ENCODE measurements at regions not wholly inside any gene's neighbourhood (a gene's known extent, or its start where the extent isn't known, plus 50 kb on each side); places are given as distances from the start of the nearest gene placed in this dataset.
A peak's percentile ranks its signal among the peaks of the same experiment; 100 is the strongest.
"Not testable (repeated sequence)": the region's sequence is repeated elsewhere in the genome, so short reads cannot be mapped to it uniquely, and the experiment has no call there.

- not testable (repeated sequence) for ATAC-seq; H3K4me3 Mint-ChIP-seq; DNase-seq (ENCODE audit: low spot score in 2 of 2); H3K9me3 Mint-ChIP-seq; H3K27ac Mint-ChIP-seq; H3K4me1 Mint-ChIP-seq; H3K36me3 Mint-ChIP-seq
Observed at GRCh38 chr16:88185976-88186888, 196.5 kb upstream of the ZNF469 start.

DNA sequence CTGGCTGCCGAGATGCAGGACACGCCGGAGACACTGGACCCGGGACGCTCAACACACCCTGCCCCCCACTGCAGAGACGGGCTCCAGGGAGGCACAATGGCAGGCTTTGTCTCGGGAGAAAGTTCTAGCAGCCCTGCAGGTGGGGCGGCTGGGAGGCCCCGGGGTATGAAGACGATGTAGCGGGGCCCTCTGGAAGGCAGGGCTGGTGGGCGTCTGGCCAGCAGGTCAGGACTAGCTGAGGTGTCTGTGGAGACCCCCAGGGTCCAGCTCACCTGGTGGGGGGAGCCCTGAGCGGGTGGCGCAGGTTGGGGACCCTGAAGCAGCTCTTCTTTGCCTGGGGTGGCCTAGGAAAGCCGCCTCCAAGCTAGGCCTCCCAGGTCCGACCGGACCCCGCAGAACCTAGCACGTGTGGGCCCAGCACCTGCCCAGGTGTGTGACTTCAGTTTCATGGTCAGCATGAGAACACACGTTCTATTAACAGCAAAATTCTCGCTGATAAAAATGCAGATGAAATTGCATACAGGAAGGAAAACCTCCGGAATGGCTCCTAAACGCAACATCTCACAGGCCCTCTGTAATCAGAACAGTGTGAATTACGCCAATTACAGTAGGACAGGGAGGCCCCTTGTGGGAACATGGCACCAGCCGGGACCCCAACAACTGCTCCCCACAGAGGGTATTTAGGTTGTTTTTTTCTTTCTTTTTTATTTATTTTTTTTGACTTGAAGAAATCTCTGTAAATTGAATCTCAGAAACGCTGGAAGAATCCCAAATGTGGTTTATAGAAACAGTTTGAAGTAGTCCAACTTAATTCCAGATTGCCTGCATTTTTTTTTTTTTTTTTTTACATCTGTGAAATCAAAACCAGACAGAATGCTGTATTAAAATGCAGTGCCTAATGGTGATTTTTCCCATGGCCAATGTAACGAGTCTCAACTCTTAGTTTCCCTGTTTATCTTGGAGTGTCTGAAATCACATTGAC, 195.6 kb upstream of the ZNF469 start:
- H3K27ac Mint-ChIP-seq; H3K4me1 Mint-ChIP-seq; H3K36me3 Mint-ChIP-seq; DNase-seq (ENCODE audit: low spot score in 2 of 2); H3K9me3 Mint-ChIP-seq; H3K4me3 Mint-ChIP-seq; ATAC-seq: not testable (repeated sequence)

DNA sequence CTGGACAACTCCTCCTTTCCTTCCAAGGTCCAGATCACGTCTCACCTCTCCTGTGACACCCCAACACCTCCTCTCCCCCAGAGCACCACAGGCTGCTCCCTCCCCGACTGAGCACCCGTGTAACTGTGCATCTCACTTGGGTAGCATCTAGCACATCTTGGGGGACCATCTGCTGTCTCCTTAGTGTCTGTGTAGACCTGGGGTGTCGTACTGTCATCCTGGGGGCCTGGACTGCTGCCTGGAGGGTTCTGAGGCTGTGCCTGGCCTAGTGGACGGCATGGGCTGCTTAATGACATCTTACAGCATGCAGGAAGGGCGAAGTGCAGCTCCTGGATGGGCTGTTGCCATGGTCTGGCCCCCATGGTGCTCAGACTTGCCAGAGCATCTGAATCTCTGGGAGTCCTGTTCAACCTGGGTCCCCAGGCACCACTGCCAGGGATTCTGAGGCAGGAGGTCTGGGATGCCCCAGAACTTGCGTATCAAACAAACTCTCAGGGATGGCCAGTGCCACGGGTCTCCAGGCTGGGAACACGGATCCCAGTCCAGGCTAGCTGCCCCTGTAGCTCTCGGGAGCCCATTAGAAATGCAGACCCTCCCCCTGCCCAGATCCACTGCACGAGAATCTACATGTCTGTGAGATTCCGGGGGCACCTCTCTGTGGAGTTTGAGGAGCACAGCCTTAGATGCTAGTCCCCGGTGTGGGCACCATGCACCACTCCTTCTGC, 194.4 kb upstream of the ZNF469 start:
- not testable (repeated sequence) for H3K36me3 Mint-ChIP-seq; ATAC-seq; H3K4me1 Mint-ChIP-seq; H3K9me3 Mint-ChIP-seq; H3K27ac Mint-ChIP-seq; DNase-seq (ENCODE audit: low spot score in 2 of 2); H3K4me3 Mint-ChIP-seq

GRCh38 chr16:88190592-88191095, 192.1 kb upstream of the ZNF469 start:
- H3K4me3 Mint-ChIP-seq; H3K27ac Mint-ChIP-seq; ATAC-seq; H3K9me3 Mint-ChIP-seq; H3K36me3 Mint-ChIP-seq; H3K4me1 Mint-ChIP-seq; DNase-seq (ENCODE audit: low spot score in 2 of 2): not testable (repeated sequence)

- not testable (repeated sequence) for ATAC-seq
Observed at GRCh38 chr16:88191168-88191567, 191.6 kb upstream of the ZNF469 start.

GRCh38 chr16:88192601-88193000, 190.2 kb upstream of the ZNF469 start:
- peaks cover 8% of the 10 kb centered on the region for H3K36me3 Mint-ChIP-seq
- H3K27ac Mint-ChIP-seq, result peak overlapping the region; percentile 1
- ATAC-seq (peak; percentile 11), DNase-seq (ENCODE audit: low spot score in 2 of 2) (peak in 1 of 2 donors; percentile 35)
- peaks cover 7% of the 10 kb centered on the region for H3K4me1 Mint-ChIP-seq
- no peak overlapping the region for H3K4me3 Mint-ChIP-seq
- peaks cover 4% of the 10 kb centered on the region for H3K9me3 Mint-ChIP-seq

More at GRCh38 chr16:88191168-88191567, 191.6 kb upstream of the ZNF469 start:
- H3K36me3 Mint-ChIP-seq; H3K4me1 Mint-ChIP-seq; H3K4me3 Mint-ChIP-seq; H3K9me3 Mint-ChIP-seq; DNase-seq (ENCODE audit: low spot score in 2 of 2); H3K27ac Mint-ChIP-seq: not testable (repeated sequence)

DNA sequence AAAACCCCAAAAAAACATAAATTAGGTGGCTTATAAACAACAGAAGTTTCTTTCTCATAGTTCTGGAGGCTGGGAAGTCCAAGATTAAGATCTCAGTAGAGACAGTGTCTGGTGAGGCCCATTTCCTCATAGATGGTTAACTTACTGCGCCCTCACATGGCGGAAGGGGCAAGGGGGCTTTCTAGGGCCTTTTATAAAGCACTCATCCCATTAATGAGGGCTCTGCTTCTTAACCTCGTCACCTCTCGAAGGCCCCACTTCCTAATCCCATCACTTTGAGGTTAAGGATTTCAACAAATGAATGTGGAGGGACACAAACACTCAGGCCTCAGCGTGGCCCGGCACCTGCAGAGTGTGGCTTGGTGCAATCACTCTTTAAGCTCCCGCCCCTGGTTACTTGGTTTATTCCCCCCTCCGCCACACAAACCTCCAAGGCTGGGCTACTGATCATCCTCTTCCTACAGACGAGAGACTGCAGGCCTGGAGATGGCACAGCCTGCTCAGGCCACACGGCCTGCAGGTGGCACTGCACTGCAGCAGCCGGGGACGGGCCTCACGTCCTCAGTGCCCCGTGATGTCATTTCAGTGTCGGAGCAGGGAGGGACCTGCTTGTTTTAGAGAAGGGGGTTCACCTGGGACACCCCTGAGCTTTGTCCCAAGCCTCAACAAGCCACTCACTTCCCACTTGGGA, 188.9 kb upstream of the ZNF469 start:
- peak; percentile 86 for ATAC-seq
- not testable (repeated sequence) for H3K9me3 Mint-ChIP-seq, H3K4me1 Mint-ChIP-seq, H3K36me3 Mint-ChIP-seq, H3K27ac Mint-ChIP-seq, H3K4me3 Mint-ChIP-seq
- peak; percentile 30 to 58 for DNase-seq (ENCODE audit: low spot score in 2 of 2)

DNA sequence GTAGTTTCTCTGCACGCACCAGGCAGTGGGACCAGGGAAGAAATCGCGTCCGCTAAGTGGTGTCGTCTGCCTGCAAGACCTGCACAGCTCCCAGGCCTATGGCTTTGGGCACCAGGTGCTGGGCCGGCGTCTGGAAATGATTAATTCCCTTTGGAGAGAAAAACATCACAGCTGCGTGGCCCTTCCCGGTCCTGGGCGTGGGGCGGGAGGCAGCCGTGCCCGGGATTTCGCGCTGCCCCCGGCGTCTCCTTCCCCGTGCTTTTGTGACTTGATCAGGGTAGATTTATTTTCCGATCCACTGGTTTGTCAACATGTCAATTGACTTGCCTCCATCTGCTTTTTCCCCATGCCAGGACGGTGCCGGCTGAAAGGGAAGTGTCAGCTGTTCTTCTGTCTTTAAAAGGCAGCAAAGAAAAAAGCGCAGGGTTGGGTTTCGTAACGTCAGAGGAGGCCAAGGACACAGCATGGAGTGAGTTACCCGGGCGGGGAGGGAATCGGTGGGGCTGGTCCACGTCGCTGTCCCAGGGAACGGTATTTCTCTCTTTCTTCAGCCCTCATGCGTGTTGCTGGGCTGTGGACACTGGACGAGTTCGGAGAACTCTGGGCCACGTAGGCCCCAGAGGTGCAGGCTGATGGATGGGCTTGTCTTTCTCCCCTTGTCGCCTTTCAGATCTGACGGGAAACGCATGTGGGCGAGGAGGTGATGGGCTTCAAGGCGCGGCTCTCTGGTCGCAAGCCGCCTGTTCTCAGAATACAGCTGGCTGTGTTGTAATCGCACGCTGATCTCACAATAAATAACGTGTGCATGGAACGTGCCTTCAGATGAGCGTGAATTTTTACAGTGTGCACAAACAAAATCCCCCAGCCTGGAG, 188.1 kb upstream of the ZNF469 start:
- Mint-ChIP-seq H3K4me3 (no peak overlapping the region), H3K27ac (no peak overlapping the region), H3K36me3 (peaks cover 8% of the 10 kb centered on the region), H3K9me3 (peaks cover 4% of the 10 kb centered on the region), H3K4me1 (peaks cover 7% of the 10 kb centered on the region)
- DNase-seq (ENCODE audit: low spot score in 2 of 2) (no peak), ATAC-seq (no peak)

DNA sequence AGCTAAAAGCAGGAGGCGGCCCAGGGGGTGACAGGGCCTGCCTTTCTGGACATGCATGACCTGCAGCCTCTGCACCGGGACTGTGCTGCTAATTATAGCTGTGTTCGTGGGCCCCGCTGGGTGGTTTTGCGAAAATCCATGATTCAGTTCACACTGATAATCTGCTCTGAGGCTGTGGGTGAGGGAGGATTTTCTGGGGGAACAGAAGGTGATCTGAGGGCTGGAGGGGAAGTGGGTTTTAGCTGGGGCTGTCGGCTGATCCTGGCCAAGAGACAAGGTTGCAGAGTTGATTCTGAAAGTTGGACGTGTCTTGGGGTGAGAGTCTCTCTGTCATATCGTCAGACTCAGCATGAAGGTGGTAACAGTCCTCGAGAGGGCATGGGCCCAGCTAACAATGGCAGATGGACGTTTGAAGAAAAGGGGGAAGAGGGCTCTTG, 187.5 kb upstream of the ZNF469 start:
- Mint-ChIP-seq H3K4me3 (no peak overlapping the region), H3K9me3 (peaks cover 4% of the 10 kb centered on the region), H3K27ac (no peak overlapping the region), H3K36me3 (peaks cover 8% of the 10 kb centered on the region), H3K4me1 (peaks cover 7% of the 10 kb centered on the region)
- DNase-seq (ENCODE audit: low spot score in 2 of 2) (no peak), ATAC-seq (no peak)

GRCh38 chr16:88195911-88196465, 186.8 kb upstream of the ZNF469 start:
- Mint-ChIP-seq H3K27ac (no peak overlapping the region), H3K36me3 (peaks cover 8% of the 10 kb centered on the region)

GRCh38 chr16:88196471-88197400, 186.0 kb upstream of the ZNF469 start:
- DNase-seq (ENCODE audit: low spot score in 2 of 2) (peak in 1 of 2 donors; percentile 41), ATAC-seq (no peak)
- no peak overlapping the region for H3K27ac Mint-ChIP-seq
- peaks cover 4% of the 10 kb centered on the region for H3K9me3 Mint-ChIP-seq
- no peak overlapping the region for H3K4me3 Mint-ChIP-seq
- H3K36me3 Mint-ChIP-seq, result peaks cover 8% of the 10 kb centered on the region
- H3K4me1 Mint-ChIP-seq, result peaks cover 7% of the 10 kb centered on the region

More at GRCh38 chr16:88195911-88196465, 186.8 kb upstream of the ZNF469 start:
- H3K9me3 Mint-ChIP-seq, result peaks cover 4% of the 10 kb centered on the region
- ATAC-seq, result no peak
- no peak for DNase-seq (ENCODE audit: low spot score in 2 of 2)
- H3K4me3 Mint-ChIP-seq, result no peak overlapping the region
- peaks cover 7% of the 10 kb centered on the region for H3K4me1 Mint-ChIP-seq
